Peyer's patch (tissue), 4 donors: ENCODE measurements at regions not wholly inside any gene's neighbourhood (a gene's known extent, or its start where the extent isn't known, plus 50 kb on each side); places are given as distances from the start of the nearest gene placed in this dataset.

Experiments
- POLR2A ChIP-seq, 2 donors: fragments of 450-650 bp; IDR thresholded peaks; one replicate each; pipeline ENCODE4 v1.5.1; 2017; ENCODE audit warnings: antibody characterized with exemption in 2 of 2, mild to moderate bottlenecking in 2 of 2, moderate library complexity in 2 of 2
- TF ChIP-seq, protein P1 (sequence below), 6 experiments: fragments of 450-650 bp in 4 of 6; fragments of 200-600 bp in 2 of 6; sonication (generic) in 1 of 6; IDR thresholded peaks; one replicate each; pipeline ENCODE4 v1.5.1; 2017 to 2019; ENCODE audit warnings: antibody characterized with exemption in 6 of 6, mild to moderate bottlenecking in 3 of 6, moderate library complexity in 1 of 6

- TF ChIP-seq, protein P1, sequence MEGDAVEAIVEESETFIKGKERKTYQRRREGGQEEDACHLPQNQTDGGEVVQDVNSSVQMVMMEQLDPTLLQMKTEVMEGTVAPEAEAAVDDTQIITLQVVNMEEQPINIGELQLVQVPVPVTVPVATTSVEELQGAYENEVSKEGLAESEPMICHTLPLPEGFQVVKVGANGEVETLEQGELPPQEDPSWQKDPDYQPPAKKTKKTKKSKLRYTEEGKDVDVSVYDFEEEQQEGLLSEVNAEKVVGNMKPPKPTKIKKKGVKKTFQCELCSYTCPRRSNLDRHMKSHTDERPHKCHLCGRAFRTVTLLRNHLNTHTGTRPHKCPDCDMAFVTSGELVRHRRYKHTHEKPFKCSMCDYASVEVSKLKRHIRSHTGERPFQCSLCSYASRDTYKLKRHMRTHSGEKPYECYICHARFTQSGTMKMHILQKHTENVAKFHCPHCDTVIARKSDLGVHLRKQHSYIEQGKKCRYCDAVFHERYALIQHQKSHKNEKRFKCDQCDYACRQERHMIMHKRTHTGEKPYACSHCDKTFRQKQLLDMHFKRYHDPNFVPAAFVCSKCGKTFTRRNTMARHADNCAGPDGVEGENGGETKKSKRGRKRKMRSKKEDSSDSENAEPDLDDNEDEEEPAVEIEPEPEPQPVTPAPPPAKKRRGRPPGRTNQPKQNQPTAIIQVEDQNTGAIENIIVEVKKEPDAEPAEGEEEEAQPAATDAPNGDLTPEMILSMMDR (IDR thresholded peaks at IDR 0.05): no peak
- no peak for TF ChIP-seq POLR2A (IDR thresholded peaks at IDR 0.05)
Observed at GRCh38 chr4:111210595-111210994, 587.7 kb upstream of the PITX2 start.
